NCI-H1930 (cell line): ENCODE measurements at regions not wholly inside any gene's neighbourhood (a gene's known extent, or its start where the extent isn't known, plus 50 kb on each side); places are given as distances from the start of the nearest gene placed in this dataset.

Source experiments
- DNase-seq, 2 experiments: peaks; one replicate each; lab custom pipeline; 2025; lab: John Stamatoyannopoulos, UW

DNA sequence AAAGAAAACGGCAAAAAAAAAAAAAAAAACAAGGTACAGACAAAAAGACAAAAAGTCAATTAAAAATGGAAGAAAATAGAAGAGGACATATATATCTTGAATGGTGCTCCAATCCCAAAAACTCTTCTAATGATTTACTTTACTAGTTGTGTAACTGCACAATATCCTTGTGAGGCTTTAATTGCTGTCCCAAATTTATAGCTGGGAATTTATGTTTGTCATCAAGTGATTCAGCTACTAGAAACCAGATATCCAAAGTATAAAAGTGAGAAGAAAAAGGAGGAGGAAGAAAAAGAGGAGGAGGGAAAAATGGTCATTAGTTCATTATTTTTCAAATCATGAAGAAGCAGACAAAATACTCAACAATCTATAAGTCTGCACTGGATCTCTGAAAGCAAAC, 150.8 kb upstream of the ARPP21 start:
- DNase-seq: no peak

DNA sequence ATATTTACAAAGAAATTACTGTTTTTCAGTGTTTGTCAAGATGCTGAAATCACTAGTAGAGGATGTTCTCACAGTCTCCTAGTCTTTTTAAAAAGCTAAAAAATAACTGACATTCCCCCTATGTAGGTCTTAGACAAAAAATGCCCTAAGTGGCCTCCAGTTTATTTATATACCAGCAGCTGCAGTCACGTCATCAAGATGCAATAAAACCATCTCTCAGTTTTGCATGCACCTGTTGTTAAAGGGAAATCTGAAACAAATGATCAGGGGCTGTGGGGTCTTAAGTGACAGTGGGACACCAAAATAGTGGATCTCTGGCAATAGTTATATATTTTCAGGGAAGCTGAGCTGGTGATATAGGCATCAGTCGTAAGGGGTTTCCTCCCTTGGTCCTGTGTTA, 146.5 kb upstream of the ARPP21 start:
- no peak for DNase-seq

DNA sequence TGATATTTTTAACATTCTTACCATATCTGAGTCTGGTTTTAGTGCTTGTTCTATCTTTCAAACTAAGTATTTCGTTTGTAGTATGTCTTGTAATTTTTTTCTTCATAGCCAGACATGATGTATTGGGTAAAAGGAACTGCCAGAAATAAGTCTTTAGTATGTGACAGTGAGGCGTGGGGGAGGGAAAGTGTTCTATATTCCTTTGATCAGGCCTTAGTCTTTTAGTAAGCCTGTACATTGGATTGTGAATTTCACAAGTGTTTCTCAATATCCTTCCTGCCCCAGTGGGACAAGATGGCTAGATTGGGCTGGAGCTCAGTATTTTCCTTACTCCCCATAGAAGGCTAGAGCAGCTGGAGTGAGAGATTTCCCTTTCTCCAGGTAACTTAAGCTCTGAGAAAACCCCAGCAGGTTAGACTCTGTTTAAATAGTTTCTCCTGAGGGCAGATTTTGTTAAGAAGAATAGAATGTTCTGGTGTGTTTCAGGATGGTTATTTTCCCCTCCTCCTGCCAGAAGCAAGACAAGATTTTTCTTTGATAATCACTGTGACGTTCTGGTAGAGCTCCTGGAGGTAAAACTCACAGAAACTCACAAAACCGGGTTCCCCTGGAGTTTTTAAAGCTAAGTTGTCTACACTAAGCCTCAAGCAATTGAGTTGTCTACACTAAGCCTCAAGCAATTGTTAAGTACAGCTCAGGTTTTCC, 140.7 kb upstream of the ARPP21 start:
- no peak for DNase-seq

DNA sequence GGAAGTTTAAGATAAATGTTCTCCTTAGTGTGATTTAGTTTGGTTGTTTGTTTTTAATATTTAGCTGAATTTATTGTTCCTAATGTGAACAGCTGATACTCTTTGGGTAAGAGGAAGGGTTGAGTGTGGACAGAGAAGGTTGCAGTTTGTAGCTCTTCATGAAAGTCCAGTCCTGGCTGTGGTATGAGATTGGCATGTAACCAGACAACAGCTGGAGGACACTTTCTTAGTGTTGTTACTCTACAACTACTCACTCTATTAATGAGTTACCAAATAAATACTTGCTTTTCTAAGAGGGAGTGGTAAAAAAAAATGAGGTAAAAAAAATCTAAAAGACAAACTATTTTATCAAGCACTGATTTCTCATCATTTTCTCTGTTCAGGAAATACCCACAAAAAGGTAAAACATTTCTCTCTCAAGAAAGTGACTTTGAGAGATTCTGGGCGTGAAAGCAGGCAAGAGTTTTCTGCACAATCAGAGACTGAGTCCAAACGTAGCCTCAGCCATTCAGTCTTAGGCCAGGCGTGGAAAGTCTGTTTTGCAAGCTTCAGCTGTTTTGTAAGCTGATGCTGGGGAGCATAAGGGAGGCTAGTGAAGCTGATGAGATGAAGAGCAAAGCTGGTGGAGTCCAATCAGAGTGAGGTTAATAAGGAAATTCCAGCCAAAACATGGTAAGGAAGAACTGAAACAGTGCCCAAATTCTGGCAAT, 138.5 kb upstream of the ARPP21 start:
- no peak for DNase-seq

DNA sequence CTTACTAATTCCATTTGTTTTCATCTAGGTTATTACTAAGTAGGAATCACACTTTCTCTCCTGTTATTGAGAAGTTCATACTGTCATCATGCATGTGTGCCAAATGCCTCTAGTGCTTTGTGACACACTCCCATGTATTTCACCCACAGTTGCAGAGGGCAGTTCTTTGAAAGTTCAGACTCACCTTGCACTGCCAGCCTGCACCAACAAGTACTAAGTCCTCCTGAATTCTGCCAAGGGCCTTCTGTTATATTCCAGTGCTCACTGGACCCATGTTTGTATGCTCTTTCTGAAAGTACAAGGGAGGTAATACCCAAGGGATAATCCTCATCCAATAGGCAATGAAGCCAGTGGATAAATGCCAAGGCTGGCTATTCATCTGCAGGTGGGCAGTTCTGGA, 136.6 kb upstream of the ARPP21 start:
- no peak for DNase-seq

DNA sequence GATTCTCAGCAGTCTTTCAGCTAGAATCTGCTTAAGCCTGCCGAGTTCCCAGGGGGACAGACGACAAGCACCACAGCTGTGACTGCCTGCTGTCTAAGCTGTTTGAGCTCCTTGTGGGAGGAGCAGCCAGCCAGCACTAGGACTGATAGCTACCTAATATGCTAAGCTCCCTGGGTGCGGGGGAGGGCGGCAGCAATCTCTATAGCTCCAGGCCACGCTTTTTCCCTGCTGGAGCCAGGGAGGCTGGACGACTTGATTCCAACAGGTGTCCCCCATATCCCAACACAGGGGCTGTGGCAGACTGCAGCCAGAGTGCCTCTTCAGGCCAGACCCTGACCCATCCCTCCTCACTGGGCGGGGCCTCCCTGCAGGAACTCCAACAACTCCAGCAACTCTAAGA, 134.1 kb upstream of the ARPP21 start:
- no peak for DNase-seq

DNA sequence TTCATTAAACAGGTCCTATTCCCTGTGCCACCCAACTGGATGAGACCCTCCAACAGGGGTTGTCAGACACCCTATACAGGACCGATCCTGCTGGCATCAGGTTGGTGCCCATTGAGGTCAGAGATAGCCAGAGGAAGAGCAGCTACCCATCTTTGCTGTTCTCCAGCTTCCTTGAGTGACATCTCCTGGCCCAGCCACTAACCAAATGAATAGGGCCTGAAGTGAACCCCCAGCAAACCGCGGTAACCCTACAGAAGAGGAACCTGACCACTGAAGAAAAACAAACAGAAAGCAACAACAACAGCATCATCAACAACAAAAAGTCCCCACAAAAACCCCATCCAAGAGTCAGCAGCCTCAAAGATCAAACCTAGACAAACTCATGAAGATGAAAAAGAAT, 133.6 kb upstream of the ARPP21 start:
- no peak for DNase-seq

DNA sequence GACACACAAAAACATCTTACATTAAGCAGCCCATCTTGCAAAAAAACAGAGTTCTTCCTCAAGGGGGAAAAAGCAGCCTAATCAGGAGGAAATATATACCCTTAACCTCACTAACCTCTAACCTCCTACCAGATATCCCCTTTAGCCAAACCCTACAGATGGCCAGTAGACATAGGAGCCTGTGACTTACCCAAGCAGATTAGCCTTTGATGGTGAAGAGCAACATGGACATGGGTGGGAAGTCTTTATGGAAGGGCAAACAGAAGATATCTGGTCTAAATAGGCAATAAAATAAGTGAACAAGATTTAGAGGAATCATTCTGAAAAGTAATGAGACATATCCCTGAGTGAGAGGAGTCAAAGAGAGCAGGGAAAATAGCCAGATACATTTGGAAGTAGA, 119.4 kb upstream of the ARPP21 start:
- no peak for DNase-seq

DNA sequence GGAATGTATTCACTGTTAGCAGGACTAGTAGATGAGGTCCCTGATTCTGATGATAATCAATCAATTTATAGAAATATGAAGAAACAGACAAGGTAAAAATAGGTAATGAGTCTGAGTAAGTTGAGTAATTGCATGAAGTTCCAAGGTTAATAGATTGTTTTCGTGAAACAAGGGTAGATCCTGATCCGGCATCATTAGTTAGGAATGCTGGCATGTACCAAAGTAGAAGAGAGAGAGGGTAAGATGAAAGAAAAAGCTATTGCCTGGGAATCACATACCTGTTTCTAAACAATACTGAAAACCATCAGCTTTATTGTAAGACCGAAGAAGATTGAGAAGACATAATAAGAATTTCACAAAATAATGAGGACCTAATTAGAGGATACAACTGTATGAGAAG, 118.1 kb upstream of the ARPP21 start:
- DNase-seq: no peak

DNA sequence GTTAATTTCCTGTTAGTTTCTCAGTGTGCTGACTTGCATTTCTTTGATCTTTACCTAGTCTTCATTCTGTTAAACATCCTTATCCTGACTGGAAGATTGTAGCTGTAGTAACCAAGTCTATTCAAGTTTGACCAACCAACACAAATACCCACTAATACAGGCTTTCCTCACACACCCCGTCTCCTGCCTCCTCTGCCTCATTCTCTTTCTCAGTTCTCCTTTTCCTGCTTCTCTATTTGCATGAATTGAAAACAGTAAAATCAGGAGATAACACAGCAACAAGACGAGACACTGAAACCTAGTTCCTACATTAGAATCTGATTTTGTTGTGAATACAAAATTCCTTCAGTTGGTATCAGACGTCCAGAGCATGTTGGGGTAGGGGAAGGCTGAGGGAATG, 116.9 kb upstream of the ARPP21 start:
- no peak for DNase-seq

DNA sequence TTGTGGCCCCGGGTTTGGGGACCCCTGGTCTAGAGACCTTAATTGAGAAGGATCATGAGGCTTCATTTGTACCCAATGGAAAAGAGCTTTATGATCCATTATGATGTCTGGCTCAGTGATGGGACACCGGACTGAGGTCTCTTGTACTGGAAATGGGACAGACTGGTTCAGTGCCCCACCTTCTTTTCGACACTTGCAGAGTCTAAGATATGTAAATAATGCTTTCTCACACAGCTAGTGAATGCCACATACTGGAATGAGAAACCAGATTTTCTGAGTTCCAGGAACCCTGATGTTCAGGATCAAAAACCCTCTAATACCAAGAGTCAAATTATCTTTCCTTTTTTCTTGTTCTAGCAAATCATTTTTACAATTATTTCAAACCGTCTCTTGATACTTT, 116.3 kb upstream of the ARPP21 start:
- DNase-seq: no peak

DNA sequence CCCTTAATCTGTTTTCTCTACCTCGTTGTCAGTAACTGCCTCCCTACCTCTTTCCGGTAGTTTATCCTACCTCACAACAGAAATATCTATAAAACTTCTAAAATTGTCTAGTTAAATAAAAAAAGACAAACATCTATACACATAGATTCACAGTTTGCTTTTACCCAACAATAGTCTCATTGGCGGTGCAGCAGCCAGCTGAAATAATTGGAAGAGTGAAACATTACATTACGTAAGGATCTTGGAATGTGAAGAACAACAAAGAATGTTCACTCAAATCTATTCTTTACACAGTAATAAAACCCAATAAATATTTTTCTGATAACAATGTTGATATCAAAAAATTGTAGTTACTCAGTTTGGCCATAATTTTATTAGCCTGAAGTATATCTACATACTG, 115.5 kb upstream of the ARPP21 start:
- DNase-seq: no peak

DNA sequence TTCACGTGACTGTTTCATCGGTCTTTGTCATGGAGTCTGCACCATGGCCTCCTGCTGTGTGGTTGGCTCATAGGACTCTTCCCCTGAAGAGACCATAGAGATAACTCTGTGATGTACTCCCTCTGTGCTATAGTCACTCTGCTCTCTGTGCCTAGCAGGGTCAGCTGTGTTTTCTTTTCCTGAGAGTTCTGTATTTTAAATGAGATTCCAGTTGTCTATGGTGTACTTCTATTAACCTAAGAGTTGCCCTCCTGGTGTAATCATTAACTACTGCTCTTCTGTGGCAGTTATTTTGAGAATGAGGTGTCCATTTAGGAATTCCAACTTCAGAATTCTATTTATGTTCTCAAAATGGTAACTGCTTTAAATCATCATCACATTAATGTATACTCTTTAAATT, 114.5 kb upstream of the ARPP21 start:
- no peak for DNase-seq

DNA sequence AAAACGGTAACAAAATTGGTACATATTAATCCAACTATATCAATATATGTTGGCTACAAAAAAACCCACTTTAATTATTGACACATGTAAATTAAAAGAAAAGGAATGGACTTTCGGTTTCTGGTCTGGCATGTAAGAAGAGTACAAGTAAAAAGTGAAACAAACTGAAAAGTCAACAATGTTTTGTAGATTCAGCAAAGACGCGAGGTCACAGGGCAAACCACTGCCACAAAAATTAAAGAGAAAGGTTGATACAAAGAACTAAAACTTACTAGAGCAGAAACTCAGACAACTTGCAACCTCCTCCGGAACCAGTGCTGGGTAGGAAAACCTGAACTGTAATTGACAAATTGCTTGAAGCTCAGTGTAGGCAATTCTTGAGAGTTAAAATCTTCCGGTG, 110.6 kb upstream of the ARPP21 start:
- DNase-seq: no peak

DNA sequence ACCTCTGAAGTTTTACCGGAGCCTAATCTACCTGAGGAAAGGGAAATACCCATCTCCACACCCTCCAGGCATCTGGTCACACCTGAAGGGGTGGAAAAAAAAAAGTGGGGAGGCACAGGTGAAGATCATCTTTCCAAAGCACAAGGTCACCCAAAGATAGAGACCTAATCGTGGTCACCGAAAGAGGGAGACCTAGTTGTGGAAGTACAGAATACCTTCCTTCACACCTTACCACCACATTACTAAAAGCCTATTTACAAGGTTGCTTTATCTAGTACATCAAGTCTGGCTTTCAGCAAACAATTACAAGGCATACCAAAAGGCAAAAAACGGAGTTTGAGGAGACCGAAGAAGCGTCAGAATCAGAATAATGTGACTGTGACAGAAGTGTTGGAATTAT, 110.0 kb upstream of the ARPP21 start:
- no peak for DNase-seq

DNA sequence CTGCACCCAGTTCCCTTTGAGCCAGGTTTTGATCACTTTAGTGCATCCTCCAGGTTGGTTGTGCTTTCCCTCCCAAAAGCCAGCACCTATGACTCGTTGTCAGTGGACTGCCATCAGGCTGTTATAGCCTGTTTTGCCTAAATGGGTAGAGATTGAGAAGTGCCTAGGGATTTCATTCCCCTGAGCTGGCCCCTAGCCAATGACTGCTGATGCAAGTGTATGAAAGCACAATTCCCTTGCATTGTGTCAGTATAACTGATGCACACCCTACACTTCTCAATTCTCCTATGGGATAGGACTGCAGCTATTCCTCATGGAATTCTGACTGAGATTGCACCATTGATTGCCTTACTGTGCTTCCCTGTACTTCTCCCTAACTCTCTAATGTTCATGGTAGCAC, 102.1 kb upstream of the ARPP21 start:
- peak in 1 of 2 experiments; percentile 28 for DNase-seq

DNA sequence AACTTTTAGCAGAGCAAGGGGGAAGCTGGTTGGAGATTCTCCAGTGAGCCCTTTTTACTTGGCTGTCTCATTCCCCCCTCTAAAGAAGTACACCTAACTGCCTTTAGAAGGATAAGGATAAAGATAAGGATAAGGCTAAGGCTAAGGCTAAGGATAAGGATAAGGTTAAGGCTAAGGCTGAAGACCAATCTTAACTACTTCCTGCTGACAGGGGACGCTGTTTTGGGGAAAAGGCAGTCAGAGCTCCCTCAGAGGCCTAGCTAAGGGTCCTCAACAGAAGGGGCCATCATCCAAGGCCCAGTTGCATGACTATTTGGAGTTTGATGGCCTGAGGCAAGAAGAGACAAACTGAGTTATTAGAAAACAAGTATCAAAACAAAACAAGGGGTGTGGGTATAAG, 94.3 kb upstream of the ARPP21 start:
- no peak for DNase-seq

DNA sequence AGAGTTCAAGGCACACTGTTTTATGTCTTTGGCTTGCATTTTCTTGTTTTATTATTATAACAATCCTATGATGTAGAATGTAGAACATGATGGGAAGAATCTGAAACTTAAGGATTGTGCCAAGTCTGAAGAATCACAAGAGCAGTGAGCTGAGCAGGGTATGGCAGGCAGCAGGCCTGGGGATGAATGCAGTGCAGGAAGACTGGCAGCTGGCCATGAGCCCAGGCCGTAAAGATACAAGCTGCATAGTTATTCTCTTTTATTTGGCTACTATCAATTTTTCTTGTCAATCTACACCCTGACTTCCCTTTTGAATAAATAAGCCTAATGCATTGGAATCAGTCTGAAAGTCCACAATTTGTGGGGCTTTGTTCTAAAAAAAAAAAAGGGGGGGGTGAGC, 89.6 kb upstream of the ARPP21 start:
- DNase-seq: no peak

DNA sequence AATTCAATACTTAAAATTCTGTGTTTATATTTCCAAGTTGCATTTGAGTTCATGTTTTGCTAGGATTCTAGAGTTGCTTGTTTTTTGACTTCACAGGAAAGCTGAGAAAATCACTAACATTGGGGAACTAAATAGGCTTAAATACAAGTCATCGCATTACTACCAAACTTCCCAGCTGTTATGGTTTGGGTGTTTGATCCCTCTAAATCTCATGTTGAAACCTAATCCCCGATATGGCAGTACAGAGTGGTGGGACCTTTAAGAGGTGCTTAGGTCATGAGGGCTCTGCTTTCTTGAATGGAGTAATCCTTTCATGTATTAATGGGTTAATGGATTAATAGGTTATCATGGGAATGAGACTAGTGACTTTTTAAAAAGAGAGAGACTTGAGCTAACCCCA, 77.2 kb upstream of the ARPP21 start:
- DNase-seq: no peak

DNA sequence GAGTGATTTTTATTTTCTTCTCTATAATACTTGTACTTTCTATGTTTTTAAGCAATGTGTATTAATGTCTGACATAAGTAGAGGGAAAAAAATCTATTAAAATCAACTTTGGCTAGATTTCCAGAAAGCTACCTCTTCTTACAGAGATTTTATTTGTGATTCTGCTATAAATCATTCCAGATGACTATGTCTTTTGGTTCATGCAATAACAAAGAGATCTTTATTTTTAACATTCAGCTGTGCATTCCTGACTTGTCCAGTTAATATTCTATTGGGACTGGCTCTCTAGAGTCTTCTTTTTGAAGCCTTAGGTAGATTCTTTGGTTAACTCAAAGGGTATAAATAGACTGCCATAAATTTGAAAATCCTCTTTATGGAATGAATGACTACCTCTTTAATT, 74.3 kb upstream of the ARPP21 start:
- DNase-seq: no peak
